K562 (cell line): ENCODE measurements at regions not wholly inside any gene's neighbourhood (a gene's known extent, or its start where the extent isn't known, plus 50 kb on each side); places are given as distances from the start of the nearest gene placed in this dataset.

Experiments used
- ATAC-seq: fragments of 200-7000 bp; cut with Tn5 transposase; 3 replicates; pipeline ENCODE4 v1.9.1; 2020; ENCODE audit warnings: moderate library complexity
- BruUV-seq: library from RNA; stranded (reverse); fragments of 400-500 nt; replicated peaks from 2 replicates; lab custom pipeline; 2021; lab: Mats Ljungman, UMichigan
- CTCF ChIA-PET: fragments of 300-600 bp; formaldehyde crosslinking; extraction: SDS; loops from one replicate; lab custom pipeline; 2021; ENCODE audit warnings: low intra/inter-chr PET ratio; lab: Yijun Ruan, JAX
- POLR2A ChIA-PET: fragments of 300-600, 350-650 bp; sonication (Branson Sonifier 250); formaldehyde crosslinking; extraction: SDS; loops from one replicate; lab custom pipeline; 2021; ENCODE audit warnings: antibody characterized with exemption, inconsistent platforms; lab: Yijun Ruan, JAX
- DNase-seq, 4 experiments: peaks; one replicate each; pipeline versions ENCODE4 v3.0.0 to v3.0.0-alpha.2; 2011 to 2018; ENCODE audit warnings: low spot score in 3 of 4, mixed read lengths in 3 of 4; ENCODE audit errors: extremely low read depth in 1 of 4
- FAIRE-seq: peaks from 2 replicates; lab custom pipeline; 2011; peaks lifted over from hg19 to GRCh38; lab: Jason Lieb, UNC
- H2AFZ ChIP-seq: 2 replicates; pipeline ENCODE4 v1.6.0; 2011; ENCODE audit warnings: low read depth, low read length, control low read depth, inconsistent platforms
- H3K27ac ChIP-seq: fragments of 200-600 bp; 3 replicates; pipeline ENCODE4 v1.8.0; 2011; ENCODE audit warnings: low read depth, mild to moderate bottlenecking, control low read depth, inconsistent platforms, low read length, moderate library complexity, mixed read lengths; ENCODE audit errors: extremely low read depth
- H3K27me3 ChIP-seq, 2 experiments: fragments of 300-600 bp in 1 of 2; 2 replicates in 1 of 2; 3 replicates in 1 of 2; pipeline versions ENCODE4 v1.6.0 to v1.8.0; 2011; ENCODE audit warnings: inconsistent platforms in 2 of 2, low read length in 2 of 2, mild to moderate bottlenecking in 1 of 2, mixed read lengths in 1 of 2, moderate library complexity in 1 of 2; ENCODE audit not compliant: control insufficient read depth in 2 of 2, insufficient read depth in 2 of 2
- H3K36me3 ChIP-seq: fragments of 300-600 bp; 3 replicates; pipeline ENCODE4 v1.8.0; 2011; ENCODE audit warnings: mild to moderate bottlenecking, low read length, inconsistent platforms; ENCODE audit not compliant: control insufficient read depth, insufficient read depth
- H3K4me1 ChIP-seq, 2 experiments: fragments of 200-600 bp in 1 of 2; replicated peaks in 1 of 2; 2 replicates in 1 of 2; 3 replicates in 1 of 2; pipeline versions ENCODE4 v1.5.1 to v1.8.0; 2011; ENCODE audit warnings: inconsistent platforms in 2 of 2, low read length in 2 of 2, mild to moderate bottlenecking in 1 of 2, mixed read lengths in 1 of 2, moderate library complexity in 1 of 2; ENCODE audit not compliant: control insufficient read depth in 2 of 2, insufficient read depth in 2 of 2
- H3K4me2 ChIP-seq: 2 replicates; pipeline ENCODE4 v1.6.1; 2011; ENCODE audit warnings: low read length, control low read depth, inconsistent platforms, mixed read lengths; ENCODE audit not compliant: insufficient read depth
- H3K4me3 ChIP-seq: fragments of 200-600 bp; sonication (generic), shearing (Covaris generic); 2 replicates; pipeline ENCODE4 v1.5.1; 2016; ENCODE audit warnings: control low read depth, inconsistent platforms
- H3K79me2 ChIP-seq: fragments of 200-600 bp; 3 replicates; pipeline ENCODE4 v1.8.0; 2011; ENCODE audit warnings: low read length, inconsistent platforms; ENCODE audit not compliant: control insufficient read depth, insufficient read depth
- H3K9ac ChIP-seq, 2 experiments: 2 replicates each; pipeline versions ENCODE4 v1.6.0 to v1.6.1; 2011; ENCODE audit warnings: low read depth in 2 of 2, low read length in 2 of 2, control low read depth in 1 of 2, inconsistent platforms in 1 of 2, mild to moderate bottlenecking in 1 of 2, mixed read lengths in 1 of 2; ENCODE audit not compliant: insufficient read depth in 1 of 2
- H3K9me1 ChIP-seq: one replicate; pipeline ENCODE4 v1.6.0; 2011; ENCODE audit warnings: inconsistent platforms, mild to moderate bottlenecking, low read length, moderate library complexity; ENCODE audit not compliant: control insufficient read depth, insufficient read depth
- H3K9me3 ChIP-seq: replicated peaks from 2 replicates; pipeline ENCODE4 v1.5.1; 2011; ENCODE audit warnings: low read depth, low read length, inconsistent platforms; ENCODE audit not compliant: control insufficient read depth, insufficient read depth
- H4K20me1 ChIP-seq: replicated peaks from 2 replicates; pipeline ENCODE4 v1.6.1; 2011; ENCODE audit warnings: low read length, inconsistent platforms, mixed read lengths; ENCODE audit not compliant: control insufficient read depth, insufficient read depth
- BCL6 ChIP-seq: fragments of 250-450 bp; sonication (Bioruptor Pico); IDR thresholded peaks from 2 replicates; pipeline ENCODE4 v1.4.0; 2020
- DACH1 ChIP-seq: fragments of 450-650 bp; IDR thresholded peaks from 2 replicates; pipeline ENCODE4 v1.6.1; 2018; ENCODE audit not compliant: partially characterized antibody
- JUND ChIP-seq, 2 experiments: IDR thresholded peaks; 2 replicates in 1 of 2; 3 replicates in 1 of 2; pipeline ENCODE4 v1.6.1; 2011; ENCODE audit warnings: borderline replicate concordance in 2 of 2, low read depth in 2 of 2, low read length in 2 of 2, improper control_type of control experiment in 1 of 2, missing biosample characterization in 1 of 2, missing genetic modification characterization in 1 of 2, missing genetic modification reagents in 1 of 2
- MED1 ChIP-seq: sonication (generic); formaldehyde crosslinking; IDR thresholded peaks from 2 replicates; pipeline ENCODE4 v1.8.1; 2023; ENCODE audit warnings: missing genetic modification reagents, borderline replicate concordance
- PRDM10 ChIP-seq: fragments of 450-650 bp; IDR thresholded peaks from 2 replicates; pipeline ENCODE4 v1.6.1; 2018; ENCODE audit not compliant: partially characterized antibody
- ZBTB8A ChIP-seq: fragments of 450-650 bp; IDR thresholded peaks from 2 replicates; pipeline ENCODE4 v1.6.1; 2018; ENCODE audit warnings: mild to moderate bottlenecking, moderate library complexity; ENCODE audit not compliant: partially characterized antibody
- ZNF57 ChIP-seq: fragments of 450-650 bp; formaldehyde crosslinking; IDR thresholded peaks from 2 replicates; pipeline ENCODE4 v1.4.0; 2020; ENCODE audit warnings: mild to moderate bottlenecking, moderate library complexity
- WGBS: fragments of 100-300 bp; shearing (Covaris generic); methylation state at CpG from one replicate; pipeline ENCODE4 v1.1.6; 2016; ENCODE audit warnings: low coverage, mixed read lengths; ENCODE audit not compliant: insufficient coverage; ENCODE audit errors: missing lambda C conversion rate; 5-methylcytosine and 5-hydroxymethylcytosine counted together
- in situ Hi-C: fragments of 300-500 bp; cut with MboI; formaldehyde crosslinking; loops from 4 replicates; pipeline ENCODE4 v1.15.0; 2018; ENCODE audit warnings: inconsistent platforms, mixed read lengths
- intact Hi-C: fragments of 100-400 bp; cut with micrococcal nuclease; formaldehyde crosslinking; loops from 2 replicates; pipeline ENCODE4 v1.14.2; 2022
- TF ChIP-seq, protein P1 (sequence below): fragments of 250-450 bp; sonication (Bioruptor Pico); IDR thresholded peaks from 2 replicates; pipeline ENCODE4 v1.8.0; 2021; ENCODE audit warnings: borderline replicate concordance, mild to moderate bottlenecking, moderate library complexity; ENCODE audit not compliant: poor library complexity, severe bottlenecking

DNA sequence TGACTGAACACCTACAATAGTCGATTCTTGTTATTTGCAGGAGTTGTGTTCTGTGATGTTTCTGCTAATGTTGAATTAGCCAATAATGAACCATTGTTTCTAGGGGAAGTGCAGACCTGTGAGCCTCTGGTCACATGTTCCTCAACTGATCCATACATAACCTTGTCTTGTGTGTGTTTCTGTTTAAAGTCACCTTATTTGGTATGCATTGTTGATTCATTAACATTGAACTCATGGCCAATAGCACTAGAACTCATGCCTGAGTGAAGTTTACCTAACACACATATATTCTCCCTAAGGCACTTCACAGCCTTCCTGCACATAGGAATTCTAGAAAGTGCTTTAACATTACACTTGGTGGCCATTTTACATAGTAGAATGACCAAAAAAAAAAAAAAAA, 271.8 kb upstream of the PLET1 start:
- TF ChIP-seq ZBTB8A: no peak
- TF ChIP-seq, all 486 proteins: peak for 0
- intact Hi-C loops (no loop called here), in situ Hi-C loops (no loop called here)
- DNase-seq: no peak
- no peaks in the 10 kb centered on the region for H3K9me1 ChIP-seq
- no peak for ATAC-seq
- H2AFZ ChIP-seq: no peak overlapping the region
- POLR2A ChIA-PET: no interaction called here
- CTCF ChIA-PET: no interaction called here
- 0% methylated on average over 1 of the region's 1 CpG for WGBS
- no TSS peak for BruUV-seq
- no peaks in the 10 kb centered on the region for H3K27me3 ChIP-seq
- no peaks in the 10 kb centered on the region for H3K9me3 ChIP-seq
- FAIRE-seq: no peak
- no peak overlapping the region for H3K4me3 ChIP-seq
- H3K4me1 ChIP-seq: no peaks in the 10 kb centered on the region
- H3K36me3 ChIP-seq: no peaks in the 10 kb centered on the region
- H3K9ac ChIP-seq: no peak overlapping the region
- no peak overlapping the region for H3K4me2 ChIP-seq
- no peaks in the 10 kb centered on the region for H3K79me2 ChIP-seq
- H3K27ac ChIP-seq: no peak overlapping the region
- no peaks in the 10 kb centered on the region for H4K20me1 ChIP-seq

- no peak for DNase-seq
- BruUV-seq: no TSS peak
- Histone ChIP-seq H2AFZ (no peak overlapping the region), H3K9me3 (no peaks in the 10 kb centered on the region), H3K27ac (no peak overlapping the region), H3K36me3 (no peaks in the 10 kb centered on the region), H3K4me3 (no peak overlapping the region), H3K4me2 (no peak overlapping the region), H4K20me1 (no peaks in the 10 kb centered on the region; the same call in 1 of the 2 replicates), H3K4me1 (no peaks in the 10 kb centered on the region), H3K9ac (no peak overlapping the region), H3K27me3 (no peaks in the 10 kb centered on the region), H3K79me2 (no peaks in the 10 kb centered on the region), H3K9me1 (no peaks in the 10 kb centered on the region)
- ATAC-seq: no peak
- in situ Hi-C loops (no loop called here), intact Hi-C loops (no loop called here)
- CTCF ChIA-PET: no interaction called here
- FAIRE-seq: no peak
- POLR2A ChIA-PET: no interaction called here
- TF ChIP-seq ZNF57 (no peak), PRDM10 (no peak), DACH1 (no peak), BCL6 (CRISPR knock-in tag) (no peak), MED1 (CRISPR knock-in tag) (no peak), JUND (IDR thresholded peaks at IDR 0.05; ENCODE audit: borderline replicate concordance, low read depth, low read length) (no peak), JUND (tag; IDR thresholded peaks at IDR 0.05; ENCODE audit: borderline replicate concordance, low read depth, low read length) (no peak)
- TF ChIP-seq, protein P1, sequence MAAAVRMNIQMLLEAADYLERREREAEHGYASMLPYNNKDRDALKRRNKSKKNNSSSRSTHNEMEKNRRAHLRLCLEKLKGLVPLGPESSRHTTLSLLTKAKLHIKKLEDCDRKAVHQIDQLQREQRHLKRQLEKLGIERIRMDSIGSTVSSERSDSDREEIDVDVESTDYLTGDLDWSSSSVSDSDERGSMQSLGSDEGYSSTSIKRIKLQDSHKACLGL: no peak
Observed at GRCh38 chr11:112533682-112534081, 273.0 kb upstream of the PLET1 start.
